HCT116 (cell line): ENCODE measurements at regions not wholly inside any gene's neighbourhood (a gene's known extent, or its start where the extent isn't known, plus 50 kb on each side); places are given as distances from the start of the nearest gene placed in this dataset.

Experiments used
- ATAC-seq: fragments of 200-7000 bp; cut with Tn5 transposase; 2 replicates; pipeline ENCODE4 v1.9.1; 2020; ENCODE audit warnings: mild to moderate bottlenecking, moderate library complexity
- BruUV-seq: library from RNA; stranded (reverse); fragments of 400-500 nt; replicated peaks from 2 replicates; lab custom pipeline; 2021; lab: Mats Ljungman, UMichigan
- CTCF ChIA-PET: fragments of 300-600 bp; sonication (Branson Sonifier 250); formaldehyde crosslinking; loops from one replicate; lab custom pipeline; 2021; ENCODE audit warnings: antibody characterized with exemption; lab: Charles Lee
- POLR2A ChIA-PET: fragments of 300-600, 350-600 bp; sonication (Branson Sonifier 250); formaldehyde crosslinking; loops from one replicate; lab custom pipeline; 2021; ENCODE audit warnings: antibody characterized with exemption; lab: Charles Lee
- RAD21 ChIA-PET, 2 experiments: fragments of 300-600 bp; sonication (Branson Sonifier 250); formaldehyde crosslinking; loops; one replicate each; lab custom pipeline; 2023; ENCODE audit warnings: low total read pairs in 2 of 2; ENCODE audit not compliant: uncharacterized antibody in 2 of 2, unreplicated experiment in 2 of 2, low non-redundant PET in 1 of 2; lab: Charles Lee
- DNase-seq: peaks from one replicate; pipeline ENCODE4 v3.0.0-alpha.2; 2010; ENCODE audit warnings: low read depth, low spot score
- H2AFZ ChIP-seq: fragments of 200-600 bp; shearing (Covaris generic), sonication (generic); 2 replicates; pipeline ENCODE4 v1.6.1; 2017; ENCODE audit warnings: low read depth, mixed run types, mixed read lengths, antibody characterized with exemption, low read length; ENCODE audit not compliant: poor library complexity, severe bottlenecking
- H3K27ac ChIP-seq: 2 replicates; pipeline ENCODE4 v1.5.1; 2012; ENCODE audit warnings: low read depth, low read length
- H3K27me3 ChIP-seq: fragments of 200-600 bp; sonication (generic); 2 replicates; pipeline ENCODE4 v1.6.1; 2016; ENCODE audit warnings: mixed run types, low read length, mixed read lengths; ENCODE audit not compliant: insufficient read depth
- H3K36me3 ChIP-seq, 2 experiments: fragments of 200-500 bp in 1 of 2; fragments of 200-600 bp in 1 of 2; sonication (Bioruptor generic) in 1 of 2; sonication (generic) in 1 of 2; 2 replicates each; pipeline versions ENCODE4 v1.5.1 to v1.6.1; 2014 to 2016; ENCODE audit warnings: low read length in 2 of 2, inconsistent platforms in 1 of 2, mixed read lengths in 1 of 2, mixed run types in 1 of 2; ENCODE audit not compliant: insufficient read depth in 2 of 2, control insufficient read depth in 1 of 2
- H3K4me1 ChIP-seq, 2 experiments: fragments of 200-600 bp in 1 of 2; sonication (generic) in 1 of 2; 2 replicates each; pipeline versions ENCODE4 v1.5.1 to v1.6.1; 2012 to 2017; ENCODE audit warnings: low read length in 2 of 2, inconsistent platforms in 1 of 2, mild to moderate bottlenecking in 1 of 2, mixed read lengths in 1 of 2, mixed run types in 1 of 2, moderate library complexity in 1 of 2; ENCODE audit not compliant: insufficient read depth in 2 of 2, control insufficient read depth in 1 of 2
- H3K4me2 ChIP-seq: fragments of 200-600 bp; sonication (generic); 2 replicates; pipeline ENCODE4 v1.6.1; 2017; ENCODE audit warnings: mixed run types, low read length, mixed read lengths
- H3K4me3 ChIP-seq, 2 experiments: fragments of 200-600 bp in 1 of 2; sonication (generic) in 1 of 2; replicated peaks in 1 of 2; 2 replicates each; pipeline ENCODE4 v1.5.1; 2011 to 2016; ENCODE audit warnings: low read length in 2 of 2, control low read depth in 1 of 2, low read depth in 1 of 2, mild to moderate bottlenecking in 1 of 2, mixed read lengths in 1 of 2, mixed run types in 1 of 2
- H3K79me2 ChIP-seq: fragments of 200-600 bp; sonication (generic); 2 replicates; pipeline ENCODE4 v1.6.1; 2017; ENCODE audit warnings: mild to moderate bottlenecking, mixed run types, low read length, moderate library complexity, mixed read lengths; ENCODE audit not compliant: insufficient read depth
- H3K9ac ChIP-seq: fragments of 200-600 bp; sonication (generic); 2 replicates; pipeline ENCODE4 v1.6.1; 2016; ENCODE audit warnings: low read length, mixed read lengths
- H3K9me2 ChIP-seq: fragments of 200-600 bp; sonication (generic), shearing (Covaris generic); 2 replicates; pipeline ENCODE4 v1.6.1; 2017; ENCODE audit warnings: mixed run types, mild to moderate bottlenecking, moderate library complexity; ENCODE audit not compliant: insufficient read depth
- H3K9me3 ChIP-seq, 2 experiments: fragments of 200-500 bp in 1 of 2; fragments of 200-600 bp in 1 of 2; sonication (Bioruptor generic) in 1 of 2; sonication (generic) in 1 of 2; 2 replicates each; pipeline ENCODE4 v1.6.1; 2014 to 2017; ENCODE audit warnings: low read length in 2 of 2, mixed read lengths in 2 of 2, inconsistent platforms in 1 of 2, low read depth in 1 of 2, mild to moderate bottlenecking in 1 of 2, mixed run types in 1 of 2, moderate library complexity in 1 of 2; ENCODE audit not compliant: control insufficient read depth in 1 of 2, insufficient read depth in 1 of 2
- H4K20me1 ChIP-seq: fragments of 200-600 bp; sonication (generic), shearing (Covaris generic); 2 replicates; pipeline ENCODE4 v1.6.1; 2017; ENCODE audit warnings: mixed run types, mild to moderate bottlenecking, moderate library complexity; ENCODE audit not compliant: insufficient read depth
- ATF3 ChIP-seq: IDR thresholded peaks from 2 replicates; pipeline ENCODE4 v1.6.1; 2012
- CBX3 ChIP-seq: IDR thresholded peaks from 2 replicates; pipeline ENCODE4 v1.6.1; 2012; ENCODE audit warnings: low read depth
- CEBPB ChIP-seq: IDR thresholded peaks from 2 replicates; pipeline ENCODE4 v1.6.1; 2012; ENCODE audit warnings: low read depth
- EGR1 ChIP-seq: IDR thresholded peaks from 2 replicates; pipeline ENCODE4 v1.6.1; 2012; ENCODE audit warnings: low read depth
- FOSL1 ChIP-seq: IDR thresholded peaks from 2 replicates; pipeline ENCODE4 v1.6.1; 2012; ENCODE audit warnings: low read depth
- JUND ChIP-seq: IDR thresholded peaks from 2 replicates; pipeline ENCODE4 v1.6.1; 2012
- POLR2A ChIP-seq: IDR thresholded peaks from 2 replicates; pipeline ENCODE4 v1.7.0; 2011; ENCODE audit warnings: borderline replicate concordance; ENCODE audit not compliant: insufficient read depth, insufficient read length; ENCODE audit errors: extremely low read depth
- RAD21 ChIP-seq: IDR thresholded peaks from 2 replicates; pipeline ENCODE4 v1.6.1; 2012; ENCODE audit warnings: low read depth, mild to moderate bottlenecking
- SRF ChIP-seq: IDR thresholded peaks from 2 replicates; pipeline ENCODE4 v1.6.1; 2012; ENCODE audit warnings: low read depth
- YY1 ChIP-seq: IDR thresholded peaks from 2 replicates; pipeline ENCODE4 v1.6.1; 2011; ENCODE audit warnings: low read length, low read depth, moderate library complexity, mild to moderate bottlenecking; ENCODE audit not compliant: insufficient replicate concordance; ENCODE audit errors: extremely low read depth
- intact Hi-C: fragments of 100-400 bp; cut with micrococcal nuclease; formaldehyde crosslinking; loops from 2 replicates; pipeline ENCODE4 v1.10.0; 2022

- ChIA-PET CTCF (no interaction called here), RAD21 (no interaction called here), POLR2A (no interaction called here)
- DNase-seq (no peak), ATAC-seq (no peak)
- Histone ChIP-seq H3K36me3 (no peaks in the 10 kb centered on the region), H2AFZ (no peak overlapping the region), H4K20me1 (no peaks in the 10 kb centered on the region), H3K27ac (no peak overlapping the region), H3K9me2 (no peaks in the 10 kb centered on the region), H3K4me2 (no peak overlapping the region), H3K79me2 (no peaks in the 10 kb centered on the region), H3K4me1 (no peaks in the 10 kb centered on the region), H3K4me3 (no peak overlapping the region), H3K9me3 (no peaks in the 10 kb centered on the region), H3K27me3 (peaks cover 86% of the 10 kb centered on the region), H3K9ac (no peak overlapping the region)
- TF ChIP-seq FOSL1 (no peak), POLR2A (no peak), YY1 (no peak)
- BruUV-seq, result no TSS peak
- intact Hi-C loops, result no loop called here
Measured at GRCh38 chr6:159441704-159441981, 251.4 kb downstream of the SOD2 start.

- RAD21 ChIA-PET, result no interaction called here
- POLR2A ChIA-PET, result no interaction called here
- no peaks in the 10 kb centered on the region for H3K79me2 ChIP-seq
- DNase-seq (no peak), ATAC-seq (no peak)
- intact Hi-C loops, result no loop called here
- CTCF ChIA-PET, result no interaction called here
- no peaks in the 10 kb centered on the region for H3K4me1 ChIP-seq
- H3K4me2 ChIP-seq, result no peak overlapping the region
- no peak overlapping the region for H3K4me3 ChIP-seq
- no peak overlapping the region for H3K27ac ChIP-seq
- no peak for TF ChIP-seq SRF
- TF ChIP-seq EGR1, result no peak
- TF ChIP-seq CEBPB, result no peak
- TF ChIP-seq ATF3, result no peak
- no peak for TF ChIP-seq JUND
- TF ChIP-seq RAD21, result no peak
- no peak for TF ChIP-seq CBX3
- TF ChIP-seq, all 23 proteins: peak for 0
- Histone ChIP-seq H3K9me2 (no peaks in the 10 kb centered on the region), H3K27me3 (peaks cover 81% of the 10 kb centered on the region), H3K9me3 (no peaks in the 10 kb centered on the region), H3K36me3 (no peaks in the 10 kb centered on the region), H2AFZ (no peak overlapping the region), H4K20me1 (no peaks in the 10 kb centered on the region), H3K9ac (no peak overlapping the region)
- BruUV-seq, result no TSS peak
Measured at GRCh38 chr6:159440911-159441703, 251.9 kb downstream of the SOD2 start.
